Activated naive CD8-positive, alpha-beta T cell treated with anti-CD3 and anti-CD28 coated beads for 36 hours (primary cell): ENCODE measurements at regions not wholly inside any gene's neighbourhood (a gene's known extent, or its start where the extent isn't known, plus 50 kb on each side); places are given as distances from the start of the nearest gene placed in this dataset.
"Not testable (repeated sequence)": the region's sequence is repeated elsewhere in the genome, so short reads cannot be mapped to it uniquely, and the experiment has no call there.

Experiments used
- DNase-seq: peaks from one replicate; pipeline ENCODE4 v3.0.0; 2021
- H3K27ac Mint-ChIP-seq: one replicate; pipeline ENCODE4 v1.8.0; 2022; ENCODE audit warnings: mild to moderate bottlenecking, moderate library complexity, mixed read lengths
- H3K27me3 Mint-ChIP-seq: one replicate; pipeline ENCODE4 v1.8.0; 2022; ENCODE audit warnings: mild to moderate bottlenecking, mixed read lengths
- H3K36me3 Mint-ChIP-seq: one replicate; pipeline ENCODE4 v1.8.0; 2021; ENCODE audit warnings: mild to moderate bottlenecking, mixed read lengths
- H3K4me1 Mint-ChIP-seq: one replicate; pipeline ENCODE4 v1.8.0; 2021; ENCODE audit warnings: mixed read lengths
- H3K4me3 Mint-ChIP-seq: one replicate; pipeline ENCODE4 v1.8.0; 2022; ENCODE audit warnings: mild to moderate bottlenecking, moderate library complexity, mixed read lengths
- H3K9me3 Mint-ChIP-seq: one replicate; pipeline ENCODE4 v1.8.0; 2022; ENCODE audit warnings: mixed read lengths

DNA sequence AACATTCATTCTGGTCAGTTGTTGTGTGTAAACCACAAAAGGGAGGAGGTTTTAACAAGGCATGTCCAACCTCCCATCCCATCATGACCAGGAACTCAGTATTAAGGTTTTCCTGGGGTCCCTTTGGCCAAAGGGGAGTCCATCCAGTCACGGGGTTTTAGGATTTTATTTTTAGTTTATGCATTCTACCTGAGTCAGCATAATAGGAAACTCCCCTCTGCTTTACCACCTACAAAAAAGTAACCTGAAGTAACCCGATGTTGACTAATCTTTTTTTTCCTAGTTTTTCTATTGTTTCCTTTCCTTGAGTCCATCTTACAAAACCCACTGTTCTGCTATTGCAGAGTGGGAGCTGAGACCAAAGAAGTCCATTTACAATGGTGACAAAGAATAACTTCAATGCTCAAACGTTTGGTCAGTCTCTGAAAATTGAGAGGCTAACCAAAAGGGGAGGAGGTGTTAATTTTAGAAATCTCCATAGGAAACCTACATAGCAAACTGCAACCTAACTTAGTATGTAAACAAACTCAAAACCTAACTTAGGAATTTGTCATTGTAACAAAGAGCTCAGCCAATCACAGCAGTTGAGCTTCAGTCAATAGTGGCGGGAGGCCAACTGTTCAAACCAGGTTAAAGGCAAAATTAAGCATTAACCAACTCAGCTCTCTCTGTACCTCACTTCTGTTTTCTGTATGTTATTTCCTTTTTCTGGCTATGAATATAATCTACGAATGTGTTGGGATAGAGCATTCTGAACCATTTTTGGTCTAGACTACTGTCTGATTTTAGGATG is 1954.1 kb downstream of the PCDH9 start:
- H3K27me3 Mint-ChIP-seq = no peaks in the 10 kb centered on the region
- no peak for DNase-seq
- H3K4me3 Mint-ChIP-seq = no peak overlapping the region
- no peaks in the 10 kb centered on the region for H3K4me1 Mint-ChIP-seq
- no peaks in the 10 kb centered on the region for H3K36me3 Mint-ChIP-seq
- peaks cover 11% of the 10 kb centered on the region for H3K9me3 Mint-ChIP-seq
- no peak overlapping the region for H3K27ac Mint-ChIP-seq

DNA sequence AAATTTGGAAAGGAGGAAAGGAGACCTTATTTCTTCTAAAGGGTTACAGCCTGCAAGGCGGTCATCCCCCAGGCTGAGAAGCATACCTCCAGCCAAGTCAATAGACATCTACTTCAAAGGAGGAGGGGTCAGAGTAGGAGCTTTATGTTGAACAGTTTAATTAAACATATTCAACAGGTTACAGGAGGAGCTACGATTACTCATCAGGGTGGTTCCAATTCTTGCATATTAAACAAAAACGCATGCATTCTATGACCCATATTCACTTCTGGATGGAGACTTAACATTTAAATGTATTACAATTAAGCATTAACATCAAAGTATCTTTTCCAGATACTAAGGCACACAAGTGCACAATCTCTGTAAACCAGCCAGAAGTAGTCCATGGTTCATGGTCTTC is 1955.0 kb downstream of the PCDH9 start:
- DNase-seq = no peak
- Mint-ChIP-seq H3K4me3 (no peak overlapping the region), H3K9me3 (peaks cover 11% of the 10 kb centered on the region), H3K4me1 (no peaks in the 10 kb centered on the region), H3K27me3 (no peaks in the 10 kb centered on the region), H3K36me3 (no peaks in the 10 kb centered on the region), H3K27ac (no peak overlapping the region)

DNA sequence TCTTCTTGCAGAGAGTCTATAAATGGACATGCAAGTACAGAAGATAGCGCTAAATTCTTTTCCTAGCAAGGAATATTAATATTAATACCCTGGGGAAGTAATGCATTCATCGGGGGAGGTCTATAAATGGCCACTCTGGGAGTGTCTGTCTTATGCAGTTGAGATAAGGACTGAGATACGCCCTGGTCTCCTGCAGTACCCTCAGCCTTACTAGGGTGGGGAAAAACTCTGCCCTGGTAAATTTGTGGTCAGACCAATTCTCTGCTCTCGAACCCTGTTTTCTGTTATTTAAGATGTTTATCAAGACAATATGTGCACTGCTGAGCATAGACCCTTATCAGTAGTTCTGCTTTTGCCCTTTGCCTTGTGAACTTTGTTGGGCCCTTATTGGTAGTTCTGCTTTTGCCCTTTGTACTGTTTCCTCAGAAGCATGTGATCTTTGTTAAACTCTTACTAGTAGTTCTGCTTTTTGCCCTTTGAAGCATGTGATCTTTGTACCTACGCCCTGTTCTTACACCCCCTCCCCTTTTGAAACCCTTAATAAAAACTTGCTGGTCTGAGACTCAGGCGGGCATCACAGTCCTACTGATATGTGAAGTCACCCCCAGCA is 1956.2 kb downstream of the PCDH9 start:
- not testable (repeated sequence) for H3K4me1 Mint-ChIP-seq, H3K4me3 Mint-ChIP-seq, H3K27me3 Mint-ChIP-seq, DNase-seq, H3K27ac Mint-ChIP-seq, H3K36me3 Mint-ChIP-seq
- peaks cover 11% of the 10 kb centered on the region for H3K9me3 Mint-ChIP-seq

DNA sequence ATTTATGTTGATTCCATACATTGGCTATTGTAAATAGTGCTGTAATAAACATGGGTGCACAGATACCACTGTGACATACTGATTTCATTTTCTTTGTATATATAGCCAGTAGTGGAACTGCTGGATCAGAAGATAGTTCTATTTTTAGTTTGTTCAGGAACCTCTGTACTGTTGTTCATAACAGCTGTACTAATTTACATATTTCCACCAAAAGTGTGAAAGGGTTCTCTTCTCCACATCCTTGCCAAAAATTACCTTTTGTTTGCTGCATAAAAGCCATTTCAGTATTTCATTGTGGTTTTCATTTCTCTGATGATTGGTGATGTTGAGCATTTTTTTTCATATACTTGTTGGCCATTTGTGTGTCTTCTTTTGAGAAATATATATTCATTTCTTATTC is 1962.1 kb downstream of the PCDH9 start:
- no peaks in the 10 kb centered on the region for H3K4me1 Mint-ChIP-seq
- no peak overlapping the region for H3K4me3 Mint-ChIP-seq
- no peak for DNase-seq
- H3K9me3 Mint-ChIP-seq = peaks cover 1% of the 10 kb centered on the region
- no peak overlapping the region for H3K27ac Mint-ChIP-seq
- no peaks in the 10 kb centered on the region for H3K36me3 Mint-ChIP-seq
- H3K27me3 Mint-ChIP-seq = no peaks in the 10 kb centered on the region

DNA sequence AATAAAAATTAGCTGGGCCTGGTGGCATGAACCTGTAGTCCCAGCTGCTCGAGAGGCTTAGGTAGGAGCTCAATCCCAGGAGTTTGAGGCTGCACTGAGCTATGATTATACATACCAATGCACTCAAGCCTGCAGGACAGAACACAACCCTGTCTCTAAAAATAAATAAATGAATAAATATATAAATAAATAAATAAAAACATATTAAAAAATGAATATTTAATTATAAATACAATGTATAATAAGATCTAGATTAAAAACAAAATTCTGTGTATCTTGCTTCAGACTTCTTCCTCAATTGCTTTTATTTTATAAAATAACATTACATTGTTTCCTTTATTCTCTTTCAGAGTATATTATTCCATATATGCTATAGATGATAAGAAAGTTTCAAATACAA is 1964.1 kb downstream of the PCDH9 start:
- no peaks in the 10 kb centered on the region for H3K4me1 Mint-ChIP-seq
- no peak for DNase-seq
- no peak overlapping the region for H3K4me3 Mint-ChIP-seq
- no peaks in the 10 kb centered on the region for H3K27me3 Mint-ChIP-seq
- no peaks in the 10 kb centered on the region for H3K36me3 Mint-ChIP-seq
- H3K27ac Mint-ChIP-seq = no peak overlapping the region
- H3K9me3 Mint-ChIP-seq = no peaks in the 10 kb centered on the region

DNA sequence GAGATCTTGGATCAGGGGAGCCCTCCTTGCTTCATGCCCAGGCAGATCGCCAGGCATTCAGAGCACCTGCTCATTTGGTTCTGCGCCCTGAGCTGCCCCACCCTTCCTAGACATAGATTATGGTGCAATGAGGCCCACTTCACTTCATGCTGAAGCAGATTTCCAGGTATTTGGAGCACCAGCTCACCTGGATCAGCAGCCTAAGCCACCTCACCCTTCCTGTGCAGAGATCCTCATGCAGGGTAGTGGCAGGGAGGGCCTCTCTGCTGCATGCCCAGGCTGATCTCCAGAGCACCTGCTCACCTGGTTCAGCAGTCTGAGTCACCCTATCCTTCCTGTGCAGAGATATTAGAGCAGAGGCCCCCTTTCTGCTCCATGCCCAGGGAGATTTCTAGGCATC is 1966.1 kb downstream of the PCDH9 start:
- H3K4me1 Mint-ChIP-seq = no peaks in the 10 kb centered on the region
- H3K9me3 Mint-ChIP-seq = no peaks in the 10 kb centered on the region
- no peaks in the 10 kb centered on the region for H3K36me3 Mint-ChIP-seq
- no peaks in the 10 kb centered on the region for H3K27me3 Mint-ChIP-seq
- no peak overlapping the region for H3K4me3 Mint-ChIP-seq
- no peak overlapping the region for H3K27ac Mint-ChIP-seq
- DNase-seq = no peak

DNA sequence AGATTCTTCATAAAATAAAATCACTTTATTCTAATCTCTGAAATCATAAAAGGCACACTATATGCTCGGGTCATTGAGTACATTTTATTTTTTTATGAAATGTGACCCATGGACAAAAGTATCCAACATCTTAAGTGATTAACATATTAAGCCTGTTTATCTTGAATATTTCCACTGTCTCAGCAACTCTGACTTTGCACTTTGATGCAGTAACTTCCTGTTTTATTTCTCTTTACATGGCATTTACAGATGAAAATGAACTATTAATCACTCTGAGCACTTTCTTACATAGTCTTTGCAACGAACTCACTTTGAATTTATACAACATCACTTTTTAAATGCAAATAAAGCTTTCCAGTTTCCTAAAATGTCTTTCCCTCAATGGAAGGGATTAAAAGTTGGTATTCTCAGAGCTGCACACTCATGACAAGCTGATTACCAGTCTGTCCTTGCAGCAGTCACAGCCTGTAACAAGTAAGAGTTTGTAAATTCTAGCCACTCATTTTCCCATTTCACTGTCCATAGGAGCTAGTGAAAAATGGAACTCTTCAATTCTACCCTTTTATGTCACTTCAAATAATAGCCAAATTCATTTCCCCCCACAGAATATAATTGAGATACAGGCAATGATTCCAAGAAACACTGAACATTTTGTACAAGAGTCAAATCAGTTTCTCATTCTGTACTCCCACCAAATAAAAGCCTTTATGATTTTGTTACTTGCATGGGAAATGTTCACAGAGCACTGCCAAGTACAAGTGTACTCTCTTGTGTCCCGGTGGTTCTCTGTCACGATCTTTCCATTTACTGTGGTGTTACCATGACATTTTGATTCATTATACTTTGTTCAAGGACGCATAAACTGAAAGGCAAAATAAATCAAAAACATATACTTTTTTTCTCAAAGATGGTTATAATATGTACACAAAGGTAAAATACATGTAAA is 1968.9 kb downstream of the PCDH9 start:
- H3K36me3 Mint-ChIP-seq = no peaks in the 10 kb centered on the region
- H3K9me3 Mint-ChIP-seq = no peaks in the 10 kb centered on the region
- H3K27me3 Mint-ChIP-seq = no peaks in the 10 kb centered on the region
- no peak overlapping the region for H3K4me3 Mint-ChIP-seq
- DNase-seq = no peak
- no peak overlapping the region for H3K27ac Mint-ChIP-seq
- H3K4me1 Mint-ChIP-seq = no peaks in the 10 kb centered on the region

DNA sequence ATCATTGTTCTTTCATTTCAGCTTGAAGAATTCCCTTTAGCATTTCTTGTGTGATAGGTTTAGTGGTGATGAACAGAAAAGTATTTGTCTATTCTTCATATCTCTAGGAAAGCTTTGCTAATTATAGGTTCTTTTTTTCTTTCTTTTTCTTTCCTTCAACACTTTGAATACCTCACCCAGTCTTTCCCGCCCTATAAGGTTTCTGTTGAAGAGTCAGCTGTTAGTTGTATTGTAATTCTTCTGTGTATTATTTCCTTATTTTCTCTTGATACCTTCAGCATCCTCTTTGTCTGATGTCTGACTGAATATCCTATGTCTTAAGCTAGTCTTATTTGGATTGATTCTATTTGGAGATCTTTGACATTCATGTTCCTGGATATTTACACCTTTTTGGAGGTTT is 1989.4 kb downstream of the PCDH9 start:
- no peaks in the 10 kb centered on the region for H3K36me3 Mint-ChIP-seq
- no peaks in the 10 kb centered on the region for H3K27me3 Mint-ChIP-seq
- no peak overlapping the region for H3K27ac Mint-ChIP-seq
- no peak overlapping the region for H3K4me3 Mint-ChIP-seq
- no peak for DNase-seq
- peaks cover 9% of the 10 kb centered on the region for H3K9me3 Mint-ChIP-seq
- H3K4me1 Mint-ChIP-seq = no peaks in the 10 kb centered on the region

DNA sequence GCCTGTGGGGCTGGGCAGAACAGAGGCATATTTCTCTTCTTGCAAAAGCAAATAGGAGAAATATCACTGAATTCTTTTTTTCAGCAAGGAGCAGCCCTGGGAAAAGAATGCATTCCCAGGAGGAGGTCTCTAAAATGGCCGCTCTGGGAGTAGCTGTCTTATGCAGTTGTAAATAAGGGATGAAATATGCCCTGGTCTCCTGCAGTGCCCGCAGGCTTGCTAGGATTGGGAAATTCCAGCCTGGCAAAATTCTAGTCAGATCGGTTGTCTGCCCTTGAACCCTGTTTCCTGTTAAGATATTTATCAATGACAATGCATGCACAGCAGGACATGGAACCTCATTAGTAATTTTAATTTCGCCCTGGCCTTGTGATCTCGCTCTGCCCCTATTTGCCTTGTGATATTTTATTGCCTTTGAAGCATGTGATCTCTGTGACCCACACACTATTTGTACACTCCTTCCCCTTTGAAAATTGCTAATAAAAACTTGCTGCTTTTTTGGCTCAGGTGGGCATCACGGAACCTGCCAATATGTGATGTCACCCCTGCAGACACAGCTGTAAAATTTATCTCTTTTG is 1993.2 kb downstream of the PCDH9 start:
- H3K4me3 Mint-ChIP-seq = no peak overlapping the region
- no peak overlapping the region for H3K27ac Mint-ChIP-seq
- H3K9me3 Mint-ChIP-seq = peaks cover 8% of the 10 kb centered on the region
- H3K4me1 Mint-ChIP-seq = no peaks in the 10 kb centered on the region
- no peaks in the 10 kb centered on the region for H3K27me3 Mint-ChIP-seq
- no peak for DNase-seq
- no peaks in the 10 kb centered on the region for H3K36me3 Mint-ChIP-seq

DNA sequence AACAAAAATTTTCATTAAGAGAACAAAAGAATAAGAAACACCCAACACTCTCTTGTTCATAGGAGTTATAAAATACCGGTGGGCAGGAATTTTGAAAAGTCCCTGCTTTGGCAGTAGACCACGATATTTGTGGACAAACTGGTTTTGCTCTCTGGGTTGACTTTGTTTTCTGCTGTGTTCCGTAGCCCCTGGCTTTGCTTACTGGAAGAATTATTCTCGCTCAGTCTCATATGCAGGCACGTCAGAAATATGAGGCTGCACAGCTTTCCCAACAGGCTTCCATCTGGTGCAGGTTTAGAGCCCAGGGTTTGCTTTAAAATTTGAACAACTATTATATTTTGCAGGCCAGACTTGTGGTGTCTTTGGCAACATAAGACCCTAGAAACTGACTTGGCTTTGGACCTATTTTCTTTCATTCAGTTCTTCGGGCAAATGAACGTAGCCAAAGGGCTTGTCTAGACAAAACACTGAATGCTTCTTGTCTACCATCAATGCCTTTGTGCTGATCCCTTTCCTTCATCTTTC is 2012.6 kb downstream of the PCDH9 start:
- H3K27me3 Mint-ChIP-seq = no peaks in the 10 kb centered on the region

DNA sequence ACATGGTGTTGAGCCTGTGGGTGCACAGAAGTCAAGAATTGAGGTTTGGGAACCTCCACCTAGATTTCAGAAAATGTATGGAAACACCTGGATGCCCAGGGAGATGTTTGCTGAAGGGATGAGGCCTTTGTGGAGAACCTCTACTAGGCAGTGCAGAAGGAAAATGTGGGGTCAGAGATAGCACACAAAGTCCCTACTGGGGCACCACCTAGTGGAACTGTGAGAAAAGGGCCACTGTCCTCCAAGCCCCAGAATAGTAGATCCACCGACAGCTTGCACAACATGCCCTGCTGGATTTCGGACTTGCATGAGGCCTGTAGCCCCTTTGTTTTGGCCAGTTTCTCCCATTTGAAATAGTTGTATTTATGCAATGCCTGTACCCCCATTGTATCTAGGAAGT is 2027.3 kb downstream of the PCDH9 start:
- not testable (repeated sequence) for H3K27ac Mint-ChIP-seq, H3K36me3 Mint-ChIP-seq

More for the DNA sequence above, 2012.6 kb downstream of the PCDH9 start:
- no peaks in the 10 kb centered on the region for H3K36me3 Mint-ChIP-seq
- H3K9me3 Mint-ChIP-seq = peaks cover 3% of the 10 kb centered on the region
- H3K4me1 Mint-ChIP-seq = no peaks in the 10 kb centered on the region
- no peak overlapping the region for H3K27ac Mint-ChIP-seq
- no peak for DNase-seq
- no peak overlapping the region for H3K4me3 Mint-ChIP-seq

DNA sequence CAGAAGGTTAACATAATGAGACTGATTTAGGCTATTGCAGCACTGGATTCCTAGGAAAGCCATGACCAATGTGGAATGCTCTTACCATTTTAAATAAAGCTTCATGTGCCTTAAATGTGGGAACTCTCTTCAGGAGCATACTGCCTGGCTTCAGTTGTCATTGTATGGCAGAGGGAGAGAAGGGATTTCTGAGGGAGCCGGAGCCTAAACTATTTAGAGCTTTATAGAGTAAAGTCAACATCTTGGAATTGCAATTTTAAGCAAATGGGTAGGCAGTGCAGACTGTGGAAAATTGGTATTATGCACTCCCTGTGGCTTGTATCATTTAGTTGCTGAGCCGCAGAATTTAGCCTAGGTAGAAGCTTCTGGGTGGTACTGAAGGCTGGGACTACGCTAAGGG is 2041.4 kb downstream of the PCDH9 start:
- H3K27ac Mint-ChIP-seq = no peak overlapping the region
- H3K36me3 Mint-ChIP-seq = no peaks in the 10 kb centered on the region
- H3K4me1 Mint-ChIP-seq = no peaks in the 10 kb centered on the region
- H3K27me3 Mint-ChIP-seq = no peaks in the 10 kb centered on the region
- no peak overlapping the region for H3K4me3 Mint-ChIP-seq
- DNase-seq = no peak
- H3K9me3 Mint-ChIP-seq = peaks cover 13% of the 10 kb centered on the region

More for the DNA sequence above, 2027.3 kb downstream of the PCDH9 start:
- H3K4me1 Mint-ChIP-seq, H3K27me3 Mint-ChIP-seq, DNase-seq, H3K4me3 Mint-ChIP-seq, H3K9me3 Mint-ChIP-seq: not testable (repeated sequence)

DNA sequence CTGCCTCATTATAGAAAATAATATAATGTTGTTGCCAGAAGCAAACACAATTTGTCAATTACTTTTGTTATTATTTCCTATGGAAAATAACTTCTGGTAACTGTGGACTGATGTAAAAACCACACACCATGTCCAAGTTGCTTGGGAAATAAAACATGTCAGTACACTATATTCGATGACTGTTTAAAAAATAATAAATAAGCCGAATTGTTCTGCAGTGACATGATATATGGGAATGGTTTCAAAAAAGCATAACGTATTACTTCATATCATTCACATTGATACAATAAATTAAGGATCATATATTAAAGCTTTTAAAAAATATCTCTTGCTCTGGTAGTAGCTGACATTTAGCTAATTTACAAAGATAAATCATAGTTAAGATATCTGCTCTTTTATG is 2062.1 kb downstream of the PCDH9 start:
- Mint-ChIP-seq H3K27ac (no peak overlapping the region), H3K4me1 (no peaks in the 10 kb centered on the region), H3K4me3 (no peak overlapping the region), H3K9me3 (peaks cover under 1% of the 10 kb centered on the region), H3K36me3 (no peaks in the 10 kb centered on the region), H3K27me3 (no peaks in the 10 kb centered on the region)
- no peak for DNase-seq

DNA sequence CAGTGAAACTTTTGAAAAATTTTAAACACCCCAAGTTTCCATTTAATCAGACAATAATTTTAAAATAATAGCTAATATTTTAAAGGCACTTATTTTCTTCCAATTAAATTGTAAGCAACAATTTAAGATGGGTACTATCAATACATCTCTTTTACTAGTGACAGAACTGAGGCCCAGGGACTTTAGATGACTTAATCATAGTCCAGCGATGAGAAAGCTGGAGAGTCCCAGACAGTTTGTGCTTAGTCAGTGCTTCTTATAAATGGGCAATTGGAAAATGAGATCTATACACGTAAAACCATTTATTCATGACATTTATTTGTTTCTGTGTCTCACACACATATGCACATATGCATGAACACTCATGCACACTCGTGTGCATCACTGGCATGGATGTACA is 2063.5 kb downstream of the PCDH9 start:
- Mint-ChIP-seq H3K9me3 (peaks cover 4% of the 10 kb centered on the region), H3K4me1 (no peaks in the 10 kb centered on the region), H3K4me3 (no peak overlapping the region), H3K27me3 (no peaks in the 10 kb centered on the region), H3K36me3 (no peaks in the 10 kb centered on the region), H3K27ac (no peak overlapping the region)
- DNase-seq = no peak

DNA sequence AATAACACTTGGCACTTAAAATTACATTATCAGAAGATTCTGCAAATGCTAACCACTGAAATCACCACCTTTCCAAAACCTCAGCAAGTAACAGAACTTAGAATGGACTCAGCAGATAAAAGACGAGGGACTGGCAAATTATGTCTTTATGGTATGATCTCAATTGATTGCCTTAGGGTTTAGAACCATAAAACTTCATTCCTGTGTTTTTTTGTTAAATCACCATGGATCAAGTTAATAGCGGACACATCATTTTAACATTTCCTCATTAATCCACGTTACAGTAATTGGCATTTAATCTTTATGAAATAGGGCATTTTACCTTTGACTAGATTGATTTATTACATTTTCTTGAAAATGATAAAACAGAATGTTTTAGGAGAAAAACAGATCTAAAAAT is 2070.3 kb downstream of the PCDH9 start:
- H3K27me3 Mint-ChIP-seq = no peaks in the 10 kb centered on the region
- DNase-seq = no peak
- H3K9me3 Mint-ChIP-seq = peaks cover 4% of the 10 kb centered on the region
- no peaks in the 10 kb centered on the region for H3K4me1 Mint-ChIP-seq
- no peak overlapping the region for H3K4me3 Mint-ChIP-seq
- H3K27ac Mint-ChIP-seq = no peak overlapping the region
- H3K36me3 Mint-ChIP-seq = no peaks in the 10 kb centered on the region
